ENCODE measurements at regions not wholly inside any gene's neighbourhood (a gene's known extent, or its start where the extent isn't known, plus 50 kb on each side); places are given as distances from the start of the nearest gene placed in this dataset.
"Not testable (repeated sequence)": the region's sequence is repeated elsewhere in the genome, so short reads cannot be mapped to it uniquely, and the experiment has no call there.

GRCh38 chr4:12697970-12698369 is 786.2 kb downstream of the RAB28 start:
- DNase-seq (ENCODE audit: low spot score) = no peak

GRCh38 chr4:12692815-12693214 is 791.3 kb downstream of the RAB28 start:
- no peak for DNase-seq (ENCODE audit: low spot score)

GRCh38 chr4:12691168-12691567 is 793.0 kb downstream of the RAB28 start:
- DNase-seq (ENCODE audit: low spot score) = no peak

GRCh38 chr4:12689457-12689856 is 794.7 kb downstream of the RAB28 start:
- DNase-seq (ENCODE audit: low spot score) = no peak

GRCh38 chr4:12679217-12679616 is 804.9 kb downstream of the RAB28 start:
- DNase-seq (ENCODE audit: low spot score) = no peak

DNA sequence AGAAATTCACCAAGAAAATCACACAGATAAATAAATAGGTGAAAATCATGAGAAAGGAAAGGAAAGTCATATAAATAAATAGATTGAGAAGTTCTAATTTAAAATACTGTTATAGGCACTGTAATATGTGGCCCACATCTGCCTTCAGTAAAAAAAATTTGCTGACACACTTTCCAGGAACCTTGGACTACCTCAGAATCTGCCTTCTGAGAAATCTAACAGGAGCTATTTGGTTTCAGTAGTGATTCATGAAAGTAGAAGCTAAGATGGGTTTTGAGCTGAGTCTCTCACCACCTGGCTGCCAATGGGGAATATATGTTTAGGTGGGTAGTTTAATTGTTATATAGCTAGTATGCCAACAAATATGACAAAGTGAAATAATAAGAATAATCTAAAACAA is 810.0 kb downstream of the RAB28 start:
- DNase-seq (ENCODE audit: low spot score) = no peak

DNA sequence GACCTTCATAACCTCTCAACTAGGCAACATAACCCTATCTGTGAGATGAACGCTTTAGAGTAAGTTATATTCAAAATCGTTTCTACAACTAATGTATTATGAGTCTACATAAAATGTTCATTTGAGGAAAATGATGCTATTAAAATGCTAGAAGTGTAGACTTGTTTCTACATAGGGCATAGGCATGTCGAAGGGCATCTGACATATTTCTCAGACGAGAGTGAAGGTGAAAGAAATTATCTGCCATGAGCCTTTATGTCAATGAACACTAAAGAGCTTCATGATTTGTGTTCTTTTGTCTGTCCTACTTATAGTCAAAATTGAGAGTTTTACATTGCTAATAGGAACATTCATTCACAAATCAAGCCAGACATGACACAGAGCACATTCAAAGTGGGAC is 811.8 kb downstream of the RAB28 start:
- no peak for DNase-seq (ENCODE audit: low spot score)

DNA sequence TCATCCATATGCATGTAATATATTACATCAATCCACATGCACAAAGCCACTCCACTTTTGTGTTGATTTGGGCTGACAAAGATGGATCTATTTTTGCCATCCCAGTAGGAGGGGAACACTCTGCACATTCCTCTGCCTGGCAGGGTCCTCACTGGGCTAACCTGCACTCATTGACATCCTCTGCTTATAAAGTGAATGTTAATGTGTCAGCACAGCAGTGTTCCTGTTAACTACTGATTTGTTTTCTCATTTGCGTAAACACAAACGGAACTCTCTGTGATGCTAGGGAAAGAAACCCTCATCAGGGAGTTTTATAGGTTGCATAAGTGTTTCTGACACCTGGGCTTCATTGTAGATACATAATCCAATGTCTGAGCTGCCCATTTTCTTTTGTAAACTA is 826.0 kb downstream of the RAB28 start:
- DNase-seq (ENCODE audit: low spot score) = no peak

GRCh38 chr4:12651876-12652275 is 832.3 kb downstream of the RAB28 start:
- DNase-seq (ENCODE audit: low spot score) = no peak

GRCh38 chr4:12645732-12646131 is 838.4 kb downstream of the RAB28 start:
- no peak for DNase-seq (ENCODE audit: low spot score)

DNA sequence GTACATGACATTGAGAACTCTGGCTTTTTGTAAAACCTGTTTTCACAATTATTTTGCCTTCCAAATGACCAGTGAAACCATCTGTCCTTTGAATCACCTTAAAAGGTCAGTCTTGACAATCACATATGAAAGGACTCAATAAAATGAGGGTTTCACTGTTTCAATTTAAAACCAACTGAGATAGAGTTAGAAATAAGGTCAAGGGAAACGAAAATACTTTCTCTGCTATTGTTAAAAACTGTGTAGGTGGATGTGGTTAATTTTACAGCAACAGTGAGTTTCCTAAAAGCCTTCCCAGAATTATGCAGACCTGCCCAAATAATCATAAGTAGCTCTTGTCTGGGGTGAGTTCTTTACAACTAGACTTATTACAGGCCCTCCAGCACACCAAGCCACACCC is 839.9 kb downstream of the RAB28 start:
- DNase-seq (ENCODE audit: low spot score) = no peak

DNA sequence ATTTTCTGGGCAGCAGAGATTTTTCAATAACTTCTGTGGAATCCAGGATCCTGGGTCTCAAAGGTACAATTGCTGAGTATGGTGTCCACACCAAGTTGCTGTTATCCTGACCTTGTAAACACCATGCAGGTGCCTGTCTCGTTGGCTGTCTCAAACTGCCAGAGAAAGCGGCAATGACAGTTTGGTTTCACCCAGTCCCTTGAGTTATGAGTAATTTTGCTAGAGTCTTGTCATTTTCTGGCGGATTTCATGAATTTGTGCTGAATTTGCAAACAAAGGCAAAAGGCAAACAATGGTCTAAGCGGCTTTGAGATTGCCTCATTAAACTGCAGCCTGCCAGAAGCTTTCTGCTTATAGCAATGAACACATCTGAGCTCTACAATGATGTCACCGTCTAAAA is 847.9 kb downstream of the RAB28 start:
- no peak for DNase-seq (ENCODE audit: low spot score)

DNA sequence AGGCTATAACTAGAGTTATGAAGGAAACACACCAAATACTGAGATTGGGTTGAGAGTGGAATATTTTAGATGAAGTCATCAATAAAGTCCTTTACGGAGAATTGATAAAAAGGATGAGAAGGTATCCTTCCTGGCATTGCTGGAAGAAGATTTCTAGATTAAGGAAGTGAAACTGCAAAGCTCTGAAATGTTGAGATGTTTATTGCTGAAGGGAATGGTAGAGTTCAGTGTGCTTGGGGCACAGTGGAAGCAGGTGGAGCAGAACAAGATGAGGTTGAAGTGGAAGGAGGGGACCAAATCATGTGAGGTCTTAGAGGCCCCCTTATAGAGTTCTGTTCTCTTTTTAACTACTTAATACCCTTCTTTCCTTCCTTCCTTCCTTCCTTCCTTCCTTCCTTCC is 848.5 kb downstream of the RAB28 start:
- DNase-seq (ENCODE audit: low spot score) = no peak

- DNase-seq (ENCODE audit: low spot score) = peak; percentile 79
These were observed 851.0 kb downstream of the RAB28 start for GRCh38 chr4:12633053-12633651.

DNA sequence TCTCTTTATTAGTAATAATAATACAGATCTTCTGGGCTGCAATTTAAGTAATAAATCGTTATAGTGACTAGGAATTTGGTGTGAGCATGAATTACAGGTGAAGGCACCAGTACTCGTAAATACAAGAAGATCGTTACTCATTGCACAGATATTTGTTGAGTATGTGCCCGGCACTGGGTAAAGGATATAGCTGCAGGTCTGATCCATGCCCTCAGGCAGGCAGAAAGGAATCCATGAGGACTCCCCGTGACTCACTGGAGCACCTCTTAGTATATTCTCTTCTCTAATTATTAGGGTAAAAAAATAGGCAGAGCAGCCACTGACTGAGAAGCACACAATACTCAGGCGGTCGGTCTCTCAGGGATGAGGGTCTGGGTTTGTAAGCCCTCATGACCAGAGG is 868.3 kb downstream of the RAB28 start:
- no peak for DNase-seq (ENCODE audit: low spot score)

- DNase-seq (ENCODE audit: low spot score) = no peak
These were observed 871.3 kb downstream of the RAB28 start for GRCh38 chr4:12612876-12613275.

- not testable (repeated sequence) for DNase-seq (ENCODE audit: low spot score)
These were observed 874.8 kb downstream of the RAB28 start for GRCh38 chr4:12609212-12609875.

GRCh38 chr4:12595986-12596385 is 888.2 kb downstream of the RAB28 start:
- no peak for DNase-seq (ENCODE audit: low spot score)

GRCh38 chr4:12595489-12595888 is 888.7 kb downstream of the RAB28 start:
- DNase-seq (ENCODE audit: low spot score) = no peak

DNA sequence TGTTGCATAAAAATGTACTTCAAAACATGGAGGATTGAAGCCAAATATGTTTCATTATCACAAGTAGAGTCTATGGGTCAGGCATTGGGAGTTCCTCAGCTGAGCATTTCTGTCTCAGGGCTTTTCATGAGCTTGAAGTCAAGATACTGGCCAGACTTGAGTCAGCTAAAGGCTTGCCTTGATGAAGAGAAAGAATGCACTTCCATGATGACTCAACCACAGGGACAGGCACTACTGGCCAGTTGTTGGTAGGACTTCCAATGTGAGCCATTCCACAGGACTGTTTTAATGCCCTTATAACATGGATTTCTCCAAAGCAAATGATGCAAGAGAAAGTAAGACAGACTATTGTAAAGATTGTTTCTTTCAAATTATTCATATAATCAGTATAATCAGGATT is 895.6 kb downstream of the RAB28 start:
- no peak for DNase-seq (ENCODE audit: low spot score)

- no peak for DNase-seq (ENCODE audit: low spot score)
These were observed 897.7 kb downstream of the RAB28 start for GRCh38 chr4:12586242-12587006.

DNA sequence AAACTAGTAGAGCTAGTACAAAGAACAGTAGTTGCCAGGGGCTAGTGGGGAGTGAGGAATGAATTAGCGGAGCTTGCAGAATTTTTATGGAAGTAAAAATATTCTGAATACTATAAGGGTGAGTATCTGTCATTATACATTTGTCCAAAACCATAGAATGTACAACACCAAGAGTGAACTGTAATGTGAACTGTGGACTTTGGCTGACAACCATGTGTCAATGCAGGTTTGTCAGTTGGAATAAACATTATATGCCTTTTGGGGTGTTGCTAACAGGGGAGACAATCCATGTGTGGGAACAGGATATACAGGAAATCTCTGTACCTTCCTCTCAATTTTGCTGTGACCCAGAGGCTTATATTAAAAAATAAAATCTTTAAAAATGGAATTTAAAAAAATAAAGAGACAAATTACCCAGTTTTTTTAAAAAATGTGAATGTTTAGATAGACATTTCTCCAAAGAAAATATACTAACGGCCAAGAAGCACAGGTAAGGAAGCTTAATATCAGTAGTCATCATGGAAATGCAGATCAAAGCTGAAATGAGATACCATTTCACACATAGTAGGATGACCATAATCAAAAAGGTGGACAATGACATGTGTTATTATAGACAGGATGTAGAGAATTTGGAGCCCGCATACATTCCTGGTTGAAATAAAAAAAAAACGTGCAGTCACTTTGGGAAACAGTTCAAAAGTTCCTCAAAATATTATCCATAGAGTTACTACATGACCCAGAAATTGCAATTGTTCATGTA is 899.8 kb downstream of the RAB28 start:
- DNase-seq (ENCODE audit: low spot score) = no peak
